ENCODE measurements at regions not wholly inside any gene's neighbourhood (a gene's known extent, or its start where the extent isn't known, plus 50 kb on each side); places are given as distances from the start of the nearest gene placed in this dataset.

DNA sequence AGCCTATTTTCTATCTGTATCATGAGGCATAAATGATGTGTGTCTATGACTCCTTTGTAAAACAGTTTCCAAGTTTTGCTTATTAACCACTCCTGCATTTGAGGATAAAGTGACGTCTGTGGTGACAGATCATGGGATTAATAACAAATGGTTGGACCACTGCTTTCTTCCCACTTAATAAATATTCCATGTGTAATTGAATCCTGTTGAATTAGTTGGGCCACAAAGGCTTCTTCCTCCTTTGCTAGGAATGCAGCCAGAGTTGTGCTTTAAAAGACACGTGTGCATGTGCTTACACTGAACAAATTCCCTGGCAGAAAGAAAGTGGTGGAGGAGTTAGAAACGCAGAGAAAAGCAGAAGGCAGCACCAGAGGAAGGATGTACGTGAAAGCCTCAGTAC, 150.2 kb downstream of the ACTBL2 start:
- no peak for DNase-seq

GRCh38 chr5:57327561-57328367, 153.9 kb downstream of the GPBP1 start:
- DNase-seq = no peak

- DNase-seq = no peak
These were observed 152.0 kb downstream of the GPBP1 start for GRCh38 chr5:57325678-57326397.

- no peak for DNase-seq
These were observed 151.0 kb downstream of the GPBP1 start for GRCh38 chr5:57324861-57325260.

- DNase-seq = no peak
These were observed 150.3 kb downstream of the GPBP1 start for GRCh38 chr5:57324181-57324580.

DNA sequence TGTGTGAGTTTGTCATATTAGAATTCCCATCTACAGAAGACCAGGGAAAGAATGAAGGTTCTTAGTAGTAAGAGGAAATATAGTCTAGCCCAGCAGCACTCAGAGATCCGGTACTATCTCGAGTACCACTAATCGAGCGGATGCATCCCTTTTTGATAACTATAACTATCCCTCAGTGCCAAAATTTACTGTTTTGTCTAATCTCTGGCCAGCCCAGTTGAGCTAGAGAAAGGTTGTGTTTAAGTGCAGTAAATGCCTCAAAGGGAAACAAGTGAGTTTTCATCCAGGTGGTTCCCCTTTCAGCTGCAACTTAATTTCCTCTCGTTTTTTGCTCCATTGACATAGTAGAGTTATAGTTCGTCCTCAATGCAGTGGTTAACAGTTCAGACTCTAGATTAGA, 146.7 kb downstream of the GPBP1 start:
- no peak for DNase-seq

- DNase-seq = no peak
These were observed 145.8 kb downstream of the GPBP1 start for GRCh38 chr5:57319628-57320027.

- no peak for DNase-seq
These were observed 144.4 kb downstream of the GPBP1 start for GRCh38 chr5:57318251-57318650.

GRCh38 chr5:57317341-57317740, 143.5 kb downstream of the GPBP1 start:
- no peak for DNase-seq

GRCh38 chr5:57316798-57317327, 143.0 kb downstream of the GPBP1 start:
- no peak for DNase-seq

GRCh38 chr5:57315941-57316340, 142.1 kb downstream of the GPBP1 start:
- DNase-seq = no peak
